SK-N-MC (cell line): ENCODE measurements at regions not wholly inside any gene's neighbourhood (a gene's known extent, or its start where the extent isn't known, plus 50 kb on each side); places are given as distances from the start of the nearest gene placed in this dataset.

ENCODE experiments used
- EZH2 ChIP-seq: fragments of 200-600 bp; sonication (generic); IDR thresholded peaks from one replicate; pipeline ENCODE4 v1.6.1; 2017; ENCODE audit warnings: antibody characterized with exemption
- FOXP2 ChIP-seq: optimal IDR thresholded peaks from 2 replicates; pipeline ENCODE3; 2011; ENCODE audit warnings: mild to moderate bottlenecking, moderate library complexity; ENCODE audit not compliant: insufficient read depth; ENCODE audit errors: extremely low read length, control extremely low read depth
- POLR2AphosphoS5 ChIP-seq: IDR thresholded peaks from 2 replicates; pipeline ENCODE4 v1.6.1; 2012; ENCODE audit warnings: mild to moderate bottlenecking, low read depth, low read length, borderline replicate concordance

- TF ChIP-seq POLR2AphosphoS5 (no peak), EZH2 (no peak), FOXP2 (no peak)
Measured at GRCh38 chr7:9889554-9889953, 1084.1 kb upstream of the PHF14 start.
